PC-3 (cell line): ENCODE measurements at regions not wholly inside any gene's neighbourhood (a gene's known extent, or its start where the extent isn't known, plus 50 kb on each side); places are given as distances from the start of the nearest gene placed in this dataset.

Experiments used
- CTCF ChIP-seq: fragments of 300-600 bp; sonication (generic); conservative IDR thresholded peaks from 2 replicates; pipeline ENCODE4 v1.5.1; 2017; ENCODE audit warnings: antibody characterized with exemption, low read depth, mild to moderate bottlenecking, low read length
- EZH2 ChIP-seq: fragments of 300-600 bp; sonication (generic); IDR thresholded peaks from one replicate; pipeline ENCODE4 v1.6.1; 2017; ENCODE audit warnings: antibody characterized with exemption, mild to moderate bottlenecking, low read length; ENCODE audit not compliant: unreplicated experiment

- TF ChIP-seq CTCF (no peak), EZH2 (no peak)
Measured at GRCh38 chr4:75180790-75181776, 248.2 kb downstream of the PARM1 start.
